HCT116 (cell line): ENCODE measurements at regions not wholly inside any gene's neighbourhood (a gene's known extent, or its start where the extent isn't known, plus 50 kb on each side); places are given as distances from the start of the nearest gene placed in this dataset.

Experiments used
- CTCF ChIP-seq, 3 experiments: fragments of 200-600 bp in 1 of 3; sonication (generic) in 1 of 3; IDR thresholded peaks in 2 of 3; conservative IDR thresholded peaks in 1 of 3; 2 replicates each; pipeline ENCODE4 v1.5.1; 2012 to 2017; ENCODE audit warnings: low read depth in 2 of 3, low read length in 2 of 3, antibody characterized with exemption in 1 of 3, borderline replicate concordance in 1 of 3, control low read depth in 1 of 3, mild to moderate bottlenecking in 1 of 3, mixed read lengths in 1 of 3, mixed run types in 1 of 3, moderate library complexity in 1 of 3; ENCODE audit not compliant: insufficient read depth in 1 of 3
- ELF1 ChIP-seq: IDR thresholded peaks from 2 replicates; pipeline ENCODE4 v1.6.1; 2012; ENCODE audit warnings: low read depth, borderline replicate concordance
- EZH2 ChIP-seq: fragments of 200-600 bp; sonication (generic); IDR thresholded peaks from 2 replicates; pipeline ENCODE4 v1.6.1; 2017; ENCODE audit warnings: antibody characterized with exemption, mixed run types
- POLR2AphosphoS5 ChIP-seq: IDR thresholded peaks from 2 replicates; pipeline ENCODE4 v1.6.1; 2011; ENCODE audit warnings: mild to moderate bottlenecking, low read depth, low read length, moderate library complexity
- SP1 ChIP-seq: IDR thresholded peaks from 2 replicates; pipeline ENCODE4 v1.6.1; 2012; ENCODE audit warnings: low read depth
- TF ChIP-seq, protein P1 (sequence below): IDR thresholded peaks from 2 replicates; pipeline ENCODE4 v1.6.1; 2012
- TF ChIP-seq, protein P2 (sequence below): IDR thresholded peaks from 2 replicates; pipeline ENCODE4 v1.6.1; 2012; ENCODE audit warnings: low read depth

- no peak for TF ChIP-seq EZH2
- TF ChIP-seq, protein P1, sequence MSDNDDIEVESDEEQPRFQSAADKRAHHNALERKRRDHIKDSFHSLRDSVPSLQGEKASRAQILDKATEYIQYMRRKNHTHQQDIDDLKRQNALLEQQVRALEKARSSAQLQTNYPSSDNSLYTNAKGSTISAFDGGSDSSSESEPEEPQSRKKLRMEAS, result no peak
- TF ChIP-seq CTCF (IDR thresholded peaks at IDR 0.05 in 2 of 3, conservative IDR thresholded peaks at IDR 0.05 in 1 of 3; ENCODE audit: borderline replicate concordance in 1 of 3, insufficient read depth in 1 of 3, low read depth in 2 of 3, low read length in 2 of 3), result no peak
- TF ChIP-seq POLR2AphosphoS5, result no peak
- TF ChIP-seq, protein P2, sequence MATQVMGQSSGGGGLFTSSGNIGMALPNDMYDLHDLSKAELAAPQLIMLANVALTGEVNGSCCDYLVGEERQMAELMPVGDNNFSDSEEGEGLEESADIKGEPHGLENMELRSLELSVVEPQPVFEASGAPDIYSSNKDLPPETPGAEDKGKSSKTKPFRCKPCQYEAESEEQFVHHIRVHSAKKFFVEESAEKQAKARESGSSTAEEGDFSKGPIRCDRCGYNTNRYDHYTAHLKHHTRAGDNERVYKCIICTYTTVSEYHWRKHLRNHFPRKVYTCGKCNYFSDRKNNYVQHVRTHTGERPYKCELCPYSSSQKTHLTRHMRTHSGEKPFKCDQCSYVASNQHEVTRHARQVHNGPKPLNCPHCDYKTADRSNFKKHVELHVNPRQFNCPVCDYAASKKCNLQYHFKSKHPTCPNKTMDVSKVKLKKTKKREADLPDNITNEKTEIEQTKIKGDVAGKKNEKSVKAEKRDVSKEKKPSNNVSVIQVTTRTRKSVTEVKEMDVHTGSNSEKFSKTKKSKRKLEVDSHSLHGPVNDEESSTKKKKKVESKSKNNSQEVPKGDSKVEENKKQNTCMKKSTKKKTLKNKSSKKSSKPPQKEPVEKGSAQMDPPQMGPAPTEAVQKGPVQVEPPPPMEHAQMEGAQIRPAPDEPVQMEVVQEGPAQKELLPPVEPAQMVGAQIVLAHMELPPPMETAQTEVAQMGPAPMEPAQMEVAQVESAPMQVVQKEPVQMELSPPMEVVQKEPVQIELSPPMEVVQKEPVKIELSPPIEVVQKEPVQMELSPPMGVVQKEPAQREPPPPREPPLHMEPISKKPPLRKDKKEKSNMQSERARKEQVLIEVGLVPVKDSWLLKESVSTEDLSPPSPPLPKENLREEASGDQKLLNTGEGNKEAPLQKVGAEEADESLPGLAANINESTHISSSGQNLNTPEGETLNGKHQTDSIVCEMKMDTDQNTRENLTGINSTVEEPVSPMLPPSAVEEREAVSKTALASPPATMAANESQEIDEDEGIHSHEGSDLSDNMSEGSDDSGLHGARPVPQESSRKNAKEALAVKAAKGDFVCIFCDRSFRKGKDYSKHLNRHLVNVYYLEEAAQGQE, result no peak
- no peak for TF ChIP-seq SP1
- no peak for TF ChIP-seq ELF1
Observed at GRCh38 chr7:35869810-35870209, 69.0 kb downstream of the SEPTIN7 start.
